ENCODE measurements at regions not wholly inside any gene's neighbourhood (a gene's known extent, or its start where the extent isn't known, plus 50 kb on each side); places are given as distances from the start of the nearest gene placed in this dataset.

DNA sequence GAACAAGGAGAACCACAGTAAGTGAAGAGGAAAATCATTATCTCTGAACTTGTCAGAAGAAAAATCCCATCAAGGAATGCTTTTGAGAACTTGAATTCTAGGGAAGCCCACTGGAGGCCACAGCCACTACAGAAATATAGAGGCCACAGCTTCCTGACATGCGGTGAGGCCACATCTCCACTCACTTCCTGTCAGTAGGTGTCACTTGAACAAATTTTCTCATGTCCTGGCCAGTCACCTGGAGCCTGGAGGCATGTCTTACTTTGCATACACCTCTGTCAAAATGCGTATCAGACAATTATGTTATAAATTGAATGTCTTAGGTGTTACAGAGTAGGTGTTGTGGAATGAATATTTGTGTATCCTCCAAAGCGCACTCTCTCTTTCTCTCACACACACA, 370.3 kb downstream of the DAD1 start:
- BruUV-seq (replicated peaks) = no TSS peak
- Histone ChIP-seq H3K27ac (ENCODE audit: low read length) (no peak overlapping the region), H3K4me3 (ENCODE audit: low read depth in 2 of 2, low read length in 2 of 2) (no peak overlapping the region), H3K36me3 (ENCODE audit: control insufficient read depth, insufficient read depth, low read length) (no peaks in the 10 kb centered on the region), H3K9me3 (ENCODE audit: control insufficient read depth, insufficient read depth, low read depth, low read length) (no peaks in the 10 kb centered on the region), H3K27me3 (ENCODE audit: control insufficient read depth, insufficient read depth, low read length) (no peaks in the 10 kb centered on the region), H3K4me1 (ENCODE audit: control insufficient read depth, insufficient read depth, low read length) (no peaks in the 10 kb centered on the region)
- ChIA-PET POLR2A (no interaction called here), CTCF (interaction anchor here (0.5 kb wide), 1 partner anchor 225 kb away, joined by 3 read pairs; no protein-coding TSS in a partner anchor)
- DNase-seq (ENCODE audit: low read depth, low spot score) = no peak
- TF ChIP-seq, protein P1, sequence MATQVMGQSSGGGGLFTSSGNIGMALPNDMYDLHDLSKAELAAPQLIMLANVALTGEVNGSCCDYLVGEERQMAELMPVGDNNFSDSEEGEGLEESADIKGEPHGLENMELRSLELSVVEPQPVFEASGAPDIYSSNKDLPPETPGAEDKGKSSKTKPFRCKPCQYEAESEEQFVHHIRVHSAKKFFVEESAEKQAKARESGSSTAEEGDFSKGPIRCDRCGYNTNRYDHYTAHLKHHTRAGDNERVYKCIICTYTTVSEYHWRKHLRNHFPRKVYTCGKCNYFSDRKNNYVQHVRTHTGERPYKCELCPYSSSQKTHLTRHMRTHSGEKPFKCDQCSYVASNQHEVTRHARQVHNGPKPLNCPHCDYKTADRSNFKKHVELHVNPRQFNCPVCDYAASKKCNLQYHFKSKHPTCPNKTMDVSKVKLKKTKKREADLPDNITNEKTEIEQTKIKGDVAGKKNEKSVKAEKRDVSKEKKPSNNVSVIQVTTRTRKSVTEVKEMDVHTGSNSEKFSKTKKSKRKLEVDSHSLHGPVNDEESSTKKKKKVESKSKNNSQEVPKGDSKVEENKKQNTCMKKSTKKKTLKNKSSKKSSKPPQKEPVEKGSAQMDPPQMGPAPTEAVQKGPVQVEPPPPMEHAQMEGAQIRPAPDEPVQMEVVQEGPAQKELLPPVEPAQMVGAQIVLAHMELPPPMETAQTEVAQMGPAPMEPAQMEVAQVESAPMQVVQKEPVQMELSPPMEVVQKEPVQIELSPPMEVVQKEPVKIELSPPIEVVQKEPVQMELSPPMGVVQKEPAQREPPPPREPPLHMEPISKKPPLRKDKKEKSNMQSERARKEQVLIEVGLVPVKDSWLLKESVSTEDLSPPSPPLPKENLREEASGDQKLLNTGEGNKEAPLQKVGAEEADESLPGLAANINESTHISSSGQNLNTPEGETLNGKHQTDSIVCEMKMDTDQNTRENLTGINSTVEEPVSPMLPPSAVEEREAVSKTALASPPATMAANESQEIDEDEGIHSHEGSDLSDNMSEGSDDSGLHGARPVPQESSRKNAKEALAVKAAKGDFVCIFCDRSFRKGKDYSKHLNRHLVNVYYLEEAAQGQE (IDR thresholded peaks at IDR 0.05; ENCODE audit: insufficient read depth in 1 of 2, low read depth in 2 of 2, low read length in 1 of 2) = no peak
- TF ChIP-seq, protein P2, sequence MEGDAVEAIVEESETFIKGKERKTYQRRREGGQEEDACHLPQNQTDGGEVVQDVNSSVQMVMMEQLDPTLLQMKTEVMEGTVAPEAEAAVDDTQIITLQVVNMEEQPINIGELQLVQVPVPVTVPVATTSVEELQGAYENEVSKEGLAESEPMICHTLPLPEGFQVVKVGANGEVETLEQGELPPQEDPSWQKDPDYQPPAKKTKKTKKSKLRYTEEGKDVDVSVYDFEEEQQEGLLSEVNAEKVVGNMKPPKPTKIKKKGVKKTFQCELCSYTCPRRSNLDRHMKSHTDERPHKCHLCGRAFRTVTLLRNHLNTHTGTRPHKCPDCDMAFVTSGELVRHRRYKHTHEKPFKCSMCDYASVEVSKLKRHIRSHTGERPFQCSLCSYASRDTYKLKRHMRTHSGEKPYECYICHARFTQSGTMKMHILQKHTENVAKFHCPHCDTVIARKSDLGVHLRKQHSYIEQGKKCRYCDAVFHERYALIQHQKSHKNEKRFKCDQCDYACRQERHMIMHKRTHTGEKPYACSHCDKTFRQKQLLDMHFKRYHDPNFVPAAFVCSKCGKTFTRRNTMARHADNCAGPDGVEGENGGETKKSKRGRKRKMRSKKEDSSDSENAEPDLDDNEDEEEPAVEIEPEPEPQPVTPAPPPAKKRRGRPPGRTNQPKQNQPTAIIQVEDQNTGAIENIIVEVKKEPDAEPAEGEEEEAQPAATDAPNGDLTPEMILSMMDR (IDR thresholded peaks at IDR 0.05) = no peak
- TF ChIP-seq SIN3A (IDR thresholded peaks at IDR 0.05; ENCODE audit: borderline replicate concordance, insufficient read depth, low read depth, low read length) (no peak), TCF7L2 (IDR thresholded peaks at IDR 0.05; ENCODE audit: low read depth, low read length) (no peak), POLR2AphosphoS5 (IDR thresholded peaks at IDR 0.05; ENCODE audit: low read depth, low read length) (no peak)
- in situ Hi-C loops (cut with HindIII; ENCODE audit: low pct_unique_long_range_greater_than_20kb, low sequenced_read_pairs) = no loop called here
- intact Hi-C loops (cut with micrococcal nuclease; ENCODE audit: unreplicated experiment) = no loop called here
- no peak for ATAC-seq

DNA sequence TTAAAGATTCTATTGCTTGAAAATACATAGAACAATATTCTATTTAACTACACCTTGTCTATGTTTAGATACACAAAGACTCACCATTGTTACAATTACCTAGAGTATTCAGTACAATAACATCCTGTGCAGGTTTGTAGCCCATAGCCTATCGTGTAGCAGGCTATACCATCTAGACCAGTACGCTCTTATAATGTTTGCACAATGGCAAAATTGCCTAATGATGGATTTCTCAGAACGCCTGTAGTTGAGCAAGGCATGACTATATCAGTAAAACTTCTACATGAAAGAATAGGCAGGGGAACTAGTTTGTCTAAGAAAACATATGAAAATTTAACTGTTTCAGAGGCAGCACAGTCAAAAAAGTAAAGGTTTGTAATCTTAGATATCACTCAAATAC, 375.9 kb downstream of the DAD1 start:
- Histone ChIP-seq H3K27me3 (ENCODE audit: control insufficient read depth, insufficient read depth, low read length) (no peaks in the 10 kb centered on the region), H3K9me3 (ENCODE audit: control insufficient read depth, insufficient read depth, low read depth, low read length) (no peaks in the 10 kb centered on the region), H3K27ac (ENCODE audit: low read length) (no peak overlapping the region), H3K36me3 (ENCODE audit: control insufficient read depth, insufficient read depth, low read length) (no peaks in the 10 kb centered on the region), H3K4me3 (ENCODE audit: low read depth in 2 of 2, low read length in 2 of 2) (no peak overlapping the region), H3K4me1 (ENCODE audit: control insufficient read depth, insufficient read depth, low read length) (no peaks in the 10 kb centered on the region)
- ATAC-seq (no peak), DNase-seq (ENCODE audit: low read depth, low spot score) (no peak)
- POLR2A ChIA-PET = no interaction called here
- no TSS peak for BruUV-seq (replicated peaks)
- CTCF ChIA-PET = no interaction called here
- intact Hi-C loops (cut with micrococcal nuclease; ENCODE audit: unreplicated experiment) (no loop called here), in situ Hi-C loops (cut with HindIII; ENCODE audit: low pct_unique_long_range_greater_than_20kb, low sequenced_read_pairs) (no loop called here)
- TF ChIP-seq, protein P1 (IDR thresholded peaks at IDR 0.05; ENCODE audit: insufficient read depth in 1 of 2, low read depth in 2 of 2, low read length in 1 of 2) = no peak
- TF ChIP-seq, protein P2 (IDR thresholded peaks at IDR 0.05) = no peak
- TF ChIP-seq POLR2AphosphoS5 (IDR thresholded peaks at IDR 0.05; ENCODE audit: low read depth, low read length) (no peak), SIN3A (IDR thresholded peaks at IDR 0.05; ENCODE audit: borderline replicate concordance, insufficient read depth, low read depth, low read length) (no peak), TCF7L2 (IDR thresholded peaks at IDR 0.05; ENCODE audit: low read depth, low read length) (no peak)
